GM18502 (cell line): ENCODE measurements at regions not wholly inside any gene's neighbourhood (a gene's known extent, or its start where the extent isn't known, plus 50 kb on each side); places are given as distances from the start of the nearest gene placed in this dataset.
"Not testable (repeated sequence)": the region's sequence is repeated elsewhere in the genome, so short reads cannot be mapped to it uniquely, and the experiment has no call there.

Experiments used
- ATAC-seq: cut with Tn5 transposase; IDR thresholded peaks from one replicate; pipeline ENCODE4 v1.9.1; 2021; ENCODE audit warnings: mild to moderate bottlenecking; ENCODE audit not compliant: unreplicated experiment, poor library complexity

DNA sequence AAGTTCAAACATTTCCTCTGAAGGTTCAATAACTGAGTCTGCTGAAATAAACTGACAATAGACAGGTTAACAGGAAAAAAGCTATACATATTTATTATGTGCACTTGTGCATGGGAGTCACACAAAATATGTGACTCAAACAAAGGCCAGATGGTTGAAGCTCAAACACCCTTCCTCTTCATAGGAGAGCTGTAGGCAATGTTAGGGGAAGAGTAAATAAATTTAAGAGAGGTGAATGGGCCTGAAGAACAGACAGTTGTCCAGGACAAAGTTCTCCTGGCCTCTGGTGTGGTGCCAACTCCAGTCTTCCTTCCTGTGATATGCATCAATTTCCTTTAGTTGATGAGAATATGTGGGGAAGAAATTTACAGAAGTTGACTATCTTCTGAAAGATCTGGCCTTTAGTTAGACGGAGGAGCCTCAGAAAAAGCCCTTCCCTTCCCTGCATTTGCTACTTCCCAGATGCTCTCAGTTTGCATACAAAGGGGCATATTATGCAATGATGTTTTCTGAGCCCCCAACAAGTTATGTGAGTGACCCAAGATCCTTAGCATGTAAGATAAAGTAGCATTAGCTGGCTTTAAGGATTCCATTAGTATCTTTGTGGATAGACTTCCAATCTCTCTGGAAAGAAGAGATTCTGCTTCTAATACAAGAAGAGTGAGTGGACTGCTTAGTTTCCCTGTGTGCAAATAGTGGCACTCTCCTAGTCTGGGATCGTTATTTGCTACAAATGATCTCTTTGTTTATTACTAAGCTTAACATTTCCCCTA, 96.4 kb upstream of the IGSF10 start:
- ATAC-seq, result no peak

GRCh38 chr3:151556596-151556995, 95.7 kb upstream of the IGSF10 start:
- no peak for ATAC-seq

DNA sequence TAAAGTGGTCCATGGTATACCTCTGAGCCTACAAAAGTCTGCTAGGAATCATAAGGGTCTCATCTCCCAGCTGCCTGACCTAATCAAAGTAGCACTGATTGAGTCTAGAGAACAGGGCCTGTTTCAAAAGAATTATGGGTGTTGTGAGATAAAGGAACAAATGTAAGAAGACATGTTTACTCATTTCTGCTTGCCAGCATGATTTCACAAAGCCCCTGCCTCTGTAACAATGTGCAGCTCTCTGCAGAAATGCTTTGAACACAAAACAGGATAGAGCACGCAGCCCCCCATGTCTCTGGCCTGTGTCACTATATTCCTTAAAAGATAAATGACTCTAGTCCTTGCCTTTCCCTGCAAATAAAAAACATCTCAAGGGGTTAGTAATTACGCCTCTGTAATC, 94.7 kb upstream of the IGSF10 start:
- ATAC-seq, result no peak

GRCh38 chr3:151553888-151554287, 93.0 kb upstream of the IGSF10 start:
- no peak for ATAC-seq

DNA sequence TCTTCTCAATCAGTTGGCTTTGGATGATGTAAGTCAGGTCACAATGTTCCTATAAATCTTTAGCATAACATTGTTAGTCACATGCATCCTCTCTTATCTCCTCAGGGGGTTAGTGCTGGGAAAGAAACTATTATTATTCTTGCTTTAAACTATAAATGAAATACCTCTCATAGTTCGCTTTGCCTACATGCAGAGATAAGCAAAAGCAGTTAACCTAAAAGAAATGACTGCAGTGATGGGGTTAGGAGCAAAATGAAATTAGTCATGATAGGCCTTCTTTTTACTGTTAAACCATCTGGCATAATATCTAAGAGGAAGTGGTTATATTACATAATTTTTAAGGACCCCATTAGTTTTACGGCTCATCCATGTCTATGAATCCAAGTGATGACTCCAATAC, 91.7 kb upstream of the IGSF10 start:
- ATAC-seq, result no peak

DNA sequence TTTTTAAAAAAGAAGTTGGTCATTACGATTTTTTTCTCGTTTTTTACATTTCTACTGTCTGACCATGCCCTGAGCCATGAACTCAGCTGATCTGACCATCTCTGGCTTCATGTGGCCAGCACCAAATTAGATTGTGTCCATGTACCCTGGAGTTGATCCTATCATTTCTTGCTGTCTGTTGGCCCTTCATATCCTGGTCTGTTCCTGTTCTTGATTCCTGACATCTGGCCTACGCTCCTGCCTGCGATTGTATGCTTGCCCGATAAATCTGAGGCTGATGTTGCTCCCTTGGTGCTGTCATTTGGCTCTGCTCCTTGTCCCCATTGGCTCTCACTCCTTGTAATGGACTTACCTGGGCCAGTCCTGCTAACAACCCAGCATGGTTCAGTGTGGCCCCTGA, 89.8 kb upstream of the IGSF10 start:
- ATAC-seq, result no peak

DNA sequence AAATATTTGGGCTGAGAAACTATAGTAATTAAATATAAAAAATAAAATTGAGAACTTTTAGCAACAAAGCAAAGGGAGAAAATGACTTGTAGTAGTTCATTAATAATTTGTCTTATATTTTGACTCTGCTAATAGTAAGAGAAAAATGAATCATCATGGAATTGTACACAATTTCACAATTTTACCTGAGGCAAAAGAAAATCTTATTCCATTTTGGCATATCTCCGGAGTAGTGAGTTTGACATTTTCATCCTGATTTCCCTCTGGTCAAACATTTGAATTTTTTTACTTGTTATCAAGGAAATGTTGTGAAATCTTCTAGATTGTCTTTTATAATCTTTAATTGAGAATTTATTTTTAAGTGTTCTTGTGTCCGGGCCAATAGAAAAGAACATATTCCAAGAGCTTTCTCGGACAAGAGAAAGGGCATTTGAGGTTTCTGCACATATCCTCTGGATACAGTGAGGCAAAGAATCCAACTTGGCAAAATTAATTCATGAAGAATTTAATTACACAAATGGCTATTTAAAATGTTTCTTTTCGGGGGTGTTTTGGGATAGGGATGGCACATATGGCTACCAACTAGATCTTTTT, 89.3 kb upstream of the IGSF10 start:
- ATAC-seq, result no peak

GRCh38 chr3:151548195-151548594, 87.3 kb upstream of the IGSF10 start:
- no peak for ATAC-seq

DNA sequence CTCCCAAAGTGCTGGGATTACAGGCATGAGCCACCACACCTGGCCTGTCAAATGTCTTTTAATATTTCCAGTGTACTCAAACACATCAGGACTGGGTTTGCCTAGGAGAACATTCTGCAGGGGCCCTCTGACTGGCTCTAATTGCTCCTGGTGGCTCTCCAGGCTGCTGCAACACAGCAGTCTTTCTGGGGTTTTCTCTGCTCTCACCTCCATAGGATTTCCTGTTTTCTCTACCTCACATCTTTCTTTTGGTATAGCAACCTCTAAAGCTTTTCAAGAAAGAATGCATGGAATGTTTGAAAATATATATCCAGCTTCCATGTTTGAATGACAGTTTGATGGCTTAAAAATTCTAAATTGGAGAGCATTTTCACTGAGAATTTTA, 83.3 kb upstream of the IGSF10 start:
- ATAC-seq, result no peak

DNA sequence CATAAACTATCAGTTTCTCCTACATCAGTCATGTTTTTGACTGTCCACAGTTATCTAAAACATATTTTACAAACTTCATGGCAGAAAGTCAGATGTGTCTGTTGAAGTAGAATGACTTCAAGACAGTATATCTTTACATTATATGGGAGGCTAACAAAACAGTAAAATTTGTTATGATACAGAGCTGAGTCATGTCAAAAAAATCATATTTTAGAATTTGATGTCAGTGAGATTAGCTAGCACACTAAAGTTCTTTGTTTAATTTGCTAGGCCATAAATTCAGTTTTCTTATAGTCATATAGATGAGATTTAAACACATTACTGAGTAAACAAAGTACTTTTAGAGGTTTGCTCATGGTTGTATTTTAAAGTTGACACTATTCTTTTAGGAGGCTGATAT, 80.3 kb upstream of the IGSF10 start:
- ATAC-seq, result no peak

- no peak for ATAC-seq
Measured at GRCh38 chr3:151539599-151539998, 78.7 kb upstream of the IGSF10 start.

DNA sequence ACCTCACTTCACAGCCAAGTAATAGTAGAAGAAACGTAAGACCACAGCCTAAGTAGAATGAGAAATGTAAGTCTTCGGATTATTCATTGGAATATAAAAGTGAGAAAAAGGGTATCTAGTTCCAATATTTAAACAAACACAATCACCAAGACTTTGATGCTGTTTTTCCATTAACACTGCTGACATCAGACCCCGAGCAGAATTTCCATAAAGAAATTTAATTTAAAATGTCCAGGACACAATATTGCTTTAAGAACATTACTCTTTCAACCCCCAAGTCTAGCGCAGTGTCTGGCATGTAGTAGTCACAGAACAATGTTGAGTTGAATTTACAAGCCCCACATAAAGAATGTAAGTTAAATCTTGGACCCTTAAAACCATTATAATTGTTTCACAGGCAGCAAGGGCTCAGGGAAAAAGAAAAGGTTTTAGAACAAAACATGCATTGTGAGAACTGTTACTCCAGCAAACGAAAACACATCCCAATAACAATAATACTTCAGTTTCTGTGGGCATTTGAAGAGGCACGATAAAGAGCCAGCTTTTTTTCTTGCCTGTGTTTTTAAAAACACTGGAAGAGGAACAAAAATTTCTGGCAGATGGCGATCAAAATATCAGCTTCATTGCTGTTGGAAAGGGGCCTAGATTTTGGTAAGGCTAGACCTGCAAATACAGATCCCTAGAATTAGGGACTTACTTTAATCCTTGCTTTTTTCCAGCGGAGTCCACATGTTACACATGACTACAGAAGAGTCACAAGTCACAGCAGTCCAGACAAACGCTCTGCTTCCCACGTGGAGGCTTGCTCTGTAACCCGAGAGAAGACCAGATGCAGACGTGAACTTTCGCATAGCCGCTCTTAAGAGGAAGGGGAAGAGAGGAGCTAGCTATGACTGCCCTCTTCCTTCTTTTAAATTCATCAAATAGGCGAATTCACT, 77.9 kb upstream of the IGSF10 start:
- ATAC-seq, result no peak

DNA sequence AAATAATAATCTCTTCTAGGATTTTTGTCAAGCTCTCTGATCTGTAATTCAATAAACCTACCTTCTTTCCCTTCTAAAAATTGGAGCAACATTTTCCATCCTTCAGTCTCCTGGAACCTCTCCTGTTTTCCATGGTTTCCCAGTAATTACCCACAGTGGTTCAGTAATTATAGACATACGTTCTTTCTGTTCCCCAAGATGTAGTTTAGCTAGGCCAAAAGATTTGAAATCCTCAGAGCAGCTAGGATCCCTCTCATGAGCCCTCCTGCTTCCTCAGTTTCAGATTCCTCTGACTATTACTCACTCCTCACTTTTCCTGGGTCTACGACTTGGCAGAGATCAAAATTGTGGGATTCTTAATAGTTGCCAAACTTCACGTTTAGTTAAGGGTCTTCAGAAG, 76.9 kb upstream of the IGSF10 start:
- no peak for ATAC-seq

- no peak for ATAC-seq
Measured at GRCh38 chr3:151526757-151527156, 65.9 kb upstream of the IGSF10 start.

DNA sequence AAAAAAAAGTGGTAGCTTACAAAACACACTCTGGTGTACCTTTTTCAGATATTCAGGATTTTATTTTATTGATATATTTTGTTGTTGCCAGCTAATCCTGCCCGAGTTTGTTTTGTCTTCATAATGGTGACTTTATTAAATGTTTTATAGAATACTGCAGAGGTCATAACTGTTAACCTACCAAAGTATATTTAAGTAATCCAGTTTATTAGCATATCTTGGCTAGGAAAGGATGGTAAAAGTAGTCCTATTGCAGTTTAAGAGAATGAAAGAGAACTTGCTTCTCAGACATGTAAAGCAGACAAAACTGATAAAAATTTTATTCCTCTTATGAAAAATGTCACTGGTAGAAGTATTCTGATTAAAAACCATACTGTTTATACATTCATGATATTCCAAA, 59.2 kb upstream of the IGSF10 start:
- ATAC-seq, result no peak

- ATAC-seq, result not testable (repeated sequence)
Measured at GRCh38 chr3:151511433-151511832, 50.6 kb upstream of the IGSF10 start.
